CD4-positive, alpha-beta T cell treated with Interleukin-4 for 4 hours (primary cell): ENCODE measurements at regions not wholly inside any gene's neighbourhood (a gene's known extent, or its start where the extent isn't known, plus 50 kb on each side); places are given as distances from the start of the nearest gene placed in this dataset.

ENCODE experiments used
- DNase-seq: peaks from one replicate; pipeline ENCODE4 v3.0.0-alpha.2; 2020

DNA sequence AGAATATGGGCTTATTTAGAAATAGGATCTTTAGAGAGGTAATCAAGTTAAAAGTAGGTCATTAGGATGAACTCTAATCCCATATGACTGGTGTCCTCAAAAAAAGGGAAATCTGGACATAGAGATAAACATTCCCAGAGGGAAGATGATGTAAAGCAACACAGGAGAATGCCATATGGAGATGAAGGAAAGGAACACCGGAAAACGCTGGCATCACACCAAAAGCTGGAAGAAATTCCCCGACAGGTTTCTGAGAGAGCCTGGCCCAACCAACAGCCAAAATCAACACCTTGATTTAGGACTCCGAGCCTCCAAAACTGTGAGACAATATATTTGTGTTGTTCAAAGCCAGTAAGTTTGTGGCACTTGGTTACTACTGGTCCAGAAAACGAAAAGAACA, 296.7 kb downstream of the DSEL start:
- DNase-seq, result no peak

DNA sequence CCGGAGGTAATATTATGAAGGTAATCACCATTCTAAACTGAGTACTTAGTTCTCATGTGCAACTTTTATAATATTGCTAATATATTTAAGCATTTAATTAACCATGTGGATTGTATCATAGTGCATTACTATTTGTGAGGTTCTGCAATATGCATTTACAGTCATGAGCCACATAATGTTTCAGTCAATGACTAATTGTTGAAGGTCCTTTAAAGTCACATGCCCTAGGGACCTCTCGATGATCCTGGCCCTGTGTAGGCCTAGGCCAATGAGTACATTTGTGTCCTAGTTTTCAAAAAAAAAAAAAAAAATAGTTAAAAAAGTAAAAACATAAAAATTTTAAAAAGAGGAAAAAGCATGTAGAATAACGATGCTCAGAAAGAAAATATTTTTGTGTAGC, 298.0 kb downstream of the DSEL start:
- DNase-seq, result no peak

DNA sequence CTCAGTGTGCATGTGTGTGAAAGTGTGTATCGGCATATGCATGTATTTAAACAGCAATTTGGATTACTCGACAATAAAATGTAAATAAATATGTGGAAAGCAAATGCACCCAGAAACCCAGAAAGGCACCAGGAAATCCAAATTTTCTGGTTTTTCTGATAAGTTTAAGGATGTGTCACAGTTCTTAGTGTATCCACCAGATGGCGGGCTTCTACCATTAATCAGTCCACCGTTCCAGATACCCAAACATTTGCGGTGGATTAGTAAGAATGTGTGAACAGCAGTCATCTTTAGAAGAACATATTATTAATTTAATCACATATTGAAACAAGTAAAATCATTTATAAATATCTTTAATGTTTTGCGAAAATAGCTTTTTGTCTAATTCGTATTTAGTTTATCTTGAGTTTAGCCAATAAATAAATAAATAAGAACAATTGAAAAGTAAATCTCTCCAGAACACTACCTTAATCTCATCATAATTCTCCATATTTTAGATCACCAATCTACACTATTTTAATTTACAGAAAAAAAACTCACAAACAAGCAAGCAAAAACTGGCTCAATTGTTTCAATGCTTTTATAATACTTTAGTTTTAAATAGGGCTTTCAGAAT, 298.9 kb downstream of the DSEL start:
- DNase-seq, result peak; percentile 68

DNA sequence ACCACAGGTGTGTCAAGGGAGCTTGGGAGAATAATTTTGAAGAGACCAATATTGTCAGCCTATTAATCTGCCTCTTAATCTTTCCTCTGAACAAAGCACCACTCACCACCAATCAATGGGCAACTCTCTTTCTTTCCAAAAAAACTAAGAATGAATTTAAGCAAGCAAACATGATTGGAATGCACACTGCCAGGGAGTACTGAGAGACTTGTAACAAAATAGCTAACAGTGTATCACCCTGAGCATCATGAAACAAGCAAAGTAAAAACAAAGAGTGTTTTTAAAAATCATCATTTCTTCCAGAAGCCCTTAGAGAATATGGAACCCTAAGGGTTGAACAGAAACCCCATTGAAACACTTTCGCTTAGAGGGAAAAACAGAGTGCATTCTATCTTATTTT, 299.7 kb downstream of the DSEL start:
- no peak for DNase-seq

DNA sequence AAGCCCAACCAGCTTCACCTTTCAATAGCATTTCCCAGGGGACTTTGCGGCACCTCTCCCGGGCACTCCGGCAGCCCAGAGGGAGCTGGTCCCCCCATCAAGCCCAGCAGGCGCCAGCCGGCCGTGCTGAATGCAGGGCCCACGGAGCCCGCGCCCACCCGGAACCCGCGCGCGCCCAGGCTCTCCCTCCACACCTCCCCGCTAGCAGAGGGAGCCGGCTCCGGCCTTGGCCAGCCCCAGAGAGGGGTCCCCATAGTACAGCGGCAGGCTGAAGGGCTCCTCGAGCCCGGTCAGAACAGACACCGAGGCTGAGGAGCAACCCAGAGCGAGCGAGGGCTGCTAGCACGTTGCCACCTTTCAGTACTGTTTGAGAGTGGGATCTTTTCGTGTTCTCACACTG, 300.8 kb downstream of the DSEL start:
- DNase-seq, result no peak

DNA sequence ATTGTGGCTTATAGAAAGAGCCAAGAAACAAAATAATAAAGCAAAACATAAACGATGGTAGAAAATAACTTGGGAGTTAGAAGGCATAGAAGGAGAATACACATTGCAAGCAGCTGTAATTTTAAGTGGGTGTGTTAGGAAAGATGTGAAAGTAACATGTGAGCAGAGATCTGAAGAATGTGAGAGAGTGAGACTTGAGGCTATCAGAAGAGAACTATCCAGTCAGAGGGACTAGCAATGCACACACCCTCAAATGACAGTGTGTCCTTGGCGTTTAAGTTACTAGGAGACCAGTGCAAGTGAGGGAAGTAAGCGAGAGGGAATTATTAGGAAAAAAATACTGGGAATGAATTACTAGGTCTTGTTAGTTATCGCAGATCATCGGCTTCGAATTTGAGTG, 304.9 kb downstream of the DSEL start:
- no peak for DNase-seq

DNA sequence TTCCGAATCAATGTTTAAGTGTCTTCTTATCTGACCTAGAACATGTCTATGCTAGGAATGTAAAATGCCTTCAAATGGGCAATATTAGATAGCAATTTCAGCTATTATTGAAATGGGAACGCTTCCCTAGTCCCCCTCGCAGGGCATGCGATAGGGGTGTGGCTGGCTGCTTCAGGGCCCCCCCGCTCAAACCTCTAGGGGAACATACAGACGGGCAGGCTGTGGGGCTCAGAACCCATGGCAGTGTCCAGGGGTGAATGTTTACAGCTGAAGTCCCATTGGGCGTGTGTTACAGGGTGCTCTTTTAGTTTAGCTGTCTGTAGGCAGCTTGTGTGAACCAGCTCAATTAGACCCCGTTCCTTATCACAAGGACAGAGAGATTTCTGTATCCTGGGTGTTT, 315.9 kb downstream of the DSEL start:
- DNase-seq, result no peak

DNA sequence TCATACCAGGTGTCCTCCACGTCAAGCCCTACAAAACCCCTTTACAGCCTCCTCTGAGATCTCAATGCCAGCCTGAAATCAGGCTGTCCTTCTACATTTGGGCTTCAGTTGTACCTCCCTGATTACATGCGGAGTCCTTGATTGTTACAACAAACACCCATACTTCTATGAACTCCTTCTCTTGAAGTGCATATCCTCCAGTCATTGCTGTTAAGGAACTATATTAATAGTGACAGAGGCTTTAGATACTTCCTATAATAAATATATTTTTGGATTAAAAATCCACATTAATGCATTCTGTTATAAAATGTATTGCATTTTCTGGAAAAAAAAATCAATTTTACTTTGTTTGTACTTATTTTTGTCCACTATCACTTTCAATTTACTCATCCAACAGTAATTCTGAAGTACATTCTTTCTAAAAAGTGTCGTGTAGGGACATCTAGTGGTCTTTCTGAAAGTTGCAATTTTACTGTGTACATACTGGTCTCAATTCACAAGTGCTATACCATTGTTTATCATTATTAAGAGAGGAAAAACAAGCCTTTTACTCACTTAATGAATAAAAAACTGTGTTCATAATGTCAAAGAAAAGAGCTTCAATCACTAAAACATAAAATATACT, 316.4 kb downstream of the DSEL start:
- peak; percentile 48 for DNase-seq

DNA sequence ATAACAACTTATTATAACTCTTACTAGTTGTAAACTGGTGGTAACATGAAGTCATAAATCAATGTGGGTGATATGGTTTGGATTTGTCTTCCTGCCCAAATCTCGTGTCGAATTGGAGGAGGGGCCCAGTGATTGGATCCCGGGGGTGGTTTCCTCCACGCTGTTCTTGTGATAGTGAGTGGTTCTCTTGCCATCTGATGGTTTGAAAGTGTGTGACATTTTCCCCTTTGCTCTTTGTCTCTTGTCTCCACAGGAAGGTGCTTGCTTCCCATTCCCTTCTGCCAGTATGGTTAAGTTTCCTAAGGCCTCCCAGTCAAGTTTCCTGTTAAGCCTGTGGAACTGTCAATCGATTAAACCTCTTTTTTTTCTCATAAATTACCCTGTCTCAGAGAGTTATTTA, 321.6 kb downstream of the DSEL start:
- no peak for DNase-seq

DNA sequence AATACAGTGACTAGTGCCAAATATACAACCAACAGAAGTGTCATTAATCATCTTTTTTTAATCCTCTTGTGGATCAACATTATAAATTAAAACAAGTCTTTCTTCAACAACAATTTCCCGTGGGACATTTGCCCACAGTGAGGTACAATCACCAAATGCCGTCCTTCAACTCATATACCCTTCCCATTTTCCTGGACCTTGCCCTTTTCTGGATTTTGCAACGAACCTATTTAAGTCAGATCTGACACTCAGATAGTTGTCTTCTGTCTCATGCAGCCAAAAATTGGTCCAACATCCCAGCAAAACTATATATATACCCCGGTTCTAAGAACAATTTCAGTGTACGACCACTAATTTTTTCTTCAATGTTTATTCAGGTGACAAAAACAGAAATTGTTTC, 324.0 kb downstream of the DSEL start:
- no peak for DNase-seq

DNA sequence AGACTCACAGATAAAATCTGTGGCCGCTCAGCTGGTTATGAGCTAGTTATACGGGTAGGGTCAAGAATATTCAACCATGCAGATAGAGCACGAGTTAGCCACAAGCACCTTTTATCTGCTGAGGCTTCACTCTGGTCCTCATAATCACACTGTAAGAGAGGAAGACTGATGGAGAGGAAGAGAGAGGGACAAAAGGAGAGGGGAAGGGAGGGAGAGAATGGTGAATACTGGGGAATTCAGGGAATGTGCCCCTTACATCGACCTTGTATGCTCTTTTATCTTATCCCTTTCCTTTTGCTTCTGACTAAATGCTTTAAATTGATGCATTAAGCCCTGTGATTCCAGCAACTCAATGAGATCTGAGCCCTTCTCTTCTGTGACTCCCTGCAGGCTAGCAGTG, 333.1 kb downstream of the DSEL start:
- DNase-seq, result no peak

DNA sequence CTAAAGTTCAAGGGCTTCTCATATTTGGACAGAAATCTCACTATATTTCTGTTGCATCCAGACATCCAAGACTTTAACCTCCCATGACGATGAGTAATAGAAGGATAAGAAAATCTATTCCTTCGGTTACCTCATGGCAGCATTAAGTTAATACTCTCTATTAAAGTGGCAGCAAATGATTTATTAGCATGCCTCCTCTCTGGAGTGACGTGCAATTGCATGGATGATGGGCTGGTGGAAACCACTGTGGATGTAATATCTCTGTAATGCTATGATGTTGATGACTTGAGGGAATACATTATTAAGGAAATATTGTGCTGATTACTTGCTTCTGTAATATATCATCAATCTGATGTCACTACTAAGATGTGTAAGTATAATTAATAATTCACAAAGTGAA, 336.8 kb downstream of the DSEL start:
- no peak for DNase-seq

DNA sequence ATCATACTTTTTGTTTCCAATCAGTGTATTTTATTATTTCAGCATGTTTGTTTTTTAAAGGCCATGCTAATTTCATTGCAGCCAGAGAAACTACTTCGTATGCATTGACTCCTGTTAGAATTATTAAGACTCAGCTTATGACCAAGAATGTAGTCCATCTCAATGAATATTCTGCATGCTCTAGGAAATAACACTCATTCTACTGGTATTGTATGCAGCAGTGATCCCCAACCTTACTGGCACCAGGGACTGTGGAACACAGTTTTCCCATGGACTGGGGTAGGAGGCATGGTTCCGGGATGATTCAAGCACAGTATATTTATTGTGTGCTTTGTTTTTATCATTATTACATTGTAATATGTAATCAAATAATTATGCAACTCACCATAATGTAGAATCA, 356.9 kb downstream of the DSEL start:
- DNase-seq, result no peak

DNA sequence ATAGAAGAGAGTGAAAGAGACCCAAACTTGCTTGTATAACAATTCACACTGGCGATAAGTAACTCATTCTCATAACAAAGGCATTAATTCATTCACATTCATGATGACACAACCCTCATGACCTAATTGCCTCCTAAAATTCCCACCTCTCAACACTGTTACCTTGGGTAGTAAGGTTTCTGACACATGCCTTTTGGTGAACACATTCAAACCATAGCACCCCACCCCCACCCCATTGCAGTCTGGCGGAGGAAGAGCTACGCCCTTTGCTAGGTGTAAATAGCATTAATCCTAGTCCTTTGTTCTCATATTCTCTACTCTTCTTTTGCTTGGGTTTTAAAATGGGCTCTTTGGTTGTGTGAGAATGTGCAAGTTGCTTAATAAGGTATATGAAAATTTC, 361.5 kb downstream of the DSEL start:
- DNase-seq, result no peak

DNA sequence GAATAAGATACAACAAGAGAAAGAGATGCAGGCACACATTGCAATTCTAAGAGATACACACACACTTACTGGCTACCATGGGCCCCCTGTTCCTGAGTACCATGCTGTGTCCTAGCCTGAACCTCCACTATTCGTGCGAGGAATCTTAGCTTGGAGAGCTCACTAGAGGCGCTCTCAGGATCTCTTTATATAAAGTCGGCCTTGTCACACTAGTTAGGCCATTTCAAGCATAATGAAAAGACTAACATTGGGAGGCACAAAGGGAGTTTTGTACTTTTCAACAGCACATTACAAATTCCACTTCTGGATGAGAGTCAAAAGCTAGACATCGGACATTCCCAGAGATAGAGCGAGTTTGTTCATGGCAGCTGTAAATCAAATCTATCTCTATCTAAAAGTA, 365.2 kb downstream of the DSEL start:
- DNase-seq, result no peak

DNA sequence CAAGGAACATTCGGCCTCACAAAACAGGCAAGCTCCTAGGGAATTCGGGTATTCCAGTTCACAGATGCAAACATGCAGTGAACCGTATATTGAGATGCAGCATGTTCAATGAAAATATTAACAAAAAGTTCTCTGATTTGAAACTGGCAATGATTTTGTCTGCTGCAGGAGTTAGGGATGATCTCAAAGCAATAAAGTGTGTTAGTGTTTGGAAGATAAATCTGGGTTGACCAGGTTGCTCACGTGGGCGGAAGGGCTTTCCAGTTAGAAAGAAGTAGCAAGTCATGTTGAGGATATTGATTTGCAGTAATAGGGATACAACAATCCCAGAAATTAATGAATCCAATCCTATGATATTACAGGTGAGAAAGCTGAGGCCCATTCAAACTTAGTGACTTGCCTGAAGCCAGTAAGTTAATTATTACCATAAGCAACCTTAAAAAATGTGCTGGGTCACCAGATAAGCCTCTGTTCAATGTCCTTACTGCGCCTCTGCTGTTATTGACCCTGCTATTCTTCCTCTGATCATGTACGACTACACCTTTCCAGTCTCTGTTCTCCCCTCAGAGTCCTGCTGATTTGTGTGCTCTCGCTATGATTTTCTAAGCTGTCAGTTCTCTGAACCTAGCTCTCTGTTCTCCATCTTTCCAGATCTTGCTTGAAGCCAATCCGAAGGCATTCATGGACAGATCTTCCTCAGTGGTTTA, 370.8 kb downstream of the DSEL start:
- DNase-seq, result no peak

DNA sequence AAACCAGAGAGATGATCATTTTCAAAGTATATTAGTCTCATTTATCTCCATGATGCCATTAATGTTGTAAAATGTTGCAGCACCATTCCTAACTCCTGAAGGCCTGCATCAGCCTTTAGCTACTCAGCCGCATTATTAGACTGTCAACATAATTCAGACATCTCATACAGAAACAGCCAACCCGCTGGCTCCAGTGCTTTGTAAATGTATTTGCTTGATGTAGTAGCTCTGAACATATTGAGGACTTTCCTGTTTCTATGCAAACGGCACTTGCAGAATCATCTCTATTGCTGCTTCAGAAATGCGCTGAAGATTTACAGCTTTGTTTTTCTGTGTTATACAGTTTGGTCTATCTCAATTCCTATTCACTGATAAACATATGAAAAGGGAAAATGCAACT, 372.2 kb downstream of the DSEL start:
- no peak for DNase-seq

DNA sequence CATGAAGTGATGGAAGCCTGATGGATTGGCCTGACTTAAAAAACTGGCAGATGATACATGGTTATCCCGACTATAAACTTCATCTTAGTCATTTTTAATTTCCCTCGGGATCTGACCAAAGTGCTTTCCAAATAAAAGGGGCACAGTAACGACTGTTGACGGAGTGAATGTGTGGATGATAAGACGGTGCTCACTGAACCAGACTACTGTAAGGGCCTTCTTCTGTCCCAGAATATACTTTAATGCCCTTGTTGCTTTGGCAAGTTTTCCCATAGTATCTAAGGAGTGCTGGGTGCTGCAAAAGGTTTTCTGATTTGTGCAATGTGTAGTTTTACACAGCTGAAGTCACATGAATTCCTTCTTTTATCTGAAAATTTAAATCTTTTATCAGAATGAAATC, 373.5 kb downstream of the DSEL start:
- no peak for DNase-seq

DNA sequence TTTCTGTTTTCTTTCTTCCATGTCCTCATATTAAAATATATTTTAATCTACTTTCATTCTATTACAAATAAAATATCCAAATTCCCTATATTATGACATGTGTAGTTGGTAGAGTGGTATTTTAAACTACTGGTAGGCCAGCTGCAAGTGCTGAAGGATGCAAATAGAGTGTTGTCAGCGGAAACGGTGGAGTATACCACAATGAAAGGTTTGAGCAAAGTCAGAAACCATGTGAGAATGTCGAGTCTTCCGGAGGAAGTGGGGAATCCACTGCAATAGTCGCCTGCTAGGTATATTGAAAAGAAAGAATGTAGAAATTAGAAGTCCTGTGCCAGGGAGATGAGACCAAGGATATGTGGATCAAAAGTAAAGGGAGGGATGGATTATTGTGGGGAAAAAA, 373.9 kb downstream of the DSEL start:
- no peak for DNase-seq

DNA sequence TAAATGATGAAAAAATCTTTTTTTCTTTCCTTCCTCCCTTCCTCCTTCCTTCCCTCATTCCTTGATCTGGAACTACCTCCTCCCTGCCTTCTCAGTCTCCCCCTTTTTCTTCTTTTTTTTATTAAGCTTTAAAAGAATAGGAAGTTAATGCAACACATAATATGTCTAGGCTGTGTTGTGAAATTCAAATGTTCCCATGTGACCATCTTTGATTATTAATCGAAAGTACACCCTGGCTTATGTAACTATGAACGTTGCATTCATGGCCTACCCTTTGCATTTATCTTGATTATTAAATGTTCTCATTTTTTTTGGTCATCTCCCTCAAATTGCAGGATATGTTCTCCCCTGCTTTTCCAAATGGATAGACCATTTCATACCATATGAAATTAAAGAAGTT, 376.0 kb downstream of the DSEL start:
- DNase-seq, result no peak

DNA sequence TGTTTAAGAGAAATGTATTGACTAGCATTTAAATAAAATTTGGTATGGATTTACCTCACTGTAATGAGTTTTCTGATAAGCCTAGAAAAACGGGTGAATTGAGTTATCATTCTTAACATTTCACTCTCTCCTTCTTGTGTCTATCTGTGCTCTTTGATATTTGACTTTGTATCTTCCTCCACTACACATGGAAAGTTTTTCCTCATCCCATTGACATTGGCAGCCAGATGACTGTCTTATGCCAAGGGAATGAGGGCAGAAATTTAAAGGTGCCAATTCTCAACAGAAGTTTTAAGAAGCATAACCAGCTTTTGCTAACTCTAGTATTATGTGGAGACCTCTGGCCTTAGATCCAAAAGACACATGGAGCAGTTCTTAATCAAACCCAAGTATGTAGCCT, 376.6 kb downstream of the DSEL start:
- no peak for DNase-seq

DNA sequence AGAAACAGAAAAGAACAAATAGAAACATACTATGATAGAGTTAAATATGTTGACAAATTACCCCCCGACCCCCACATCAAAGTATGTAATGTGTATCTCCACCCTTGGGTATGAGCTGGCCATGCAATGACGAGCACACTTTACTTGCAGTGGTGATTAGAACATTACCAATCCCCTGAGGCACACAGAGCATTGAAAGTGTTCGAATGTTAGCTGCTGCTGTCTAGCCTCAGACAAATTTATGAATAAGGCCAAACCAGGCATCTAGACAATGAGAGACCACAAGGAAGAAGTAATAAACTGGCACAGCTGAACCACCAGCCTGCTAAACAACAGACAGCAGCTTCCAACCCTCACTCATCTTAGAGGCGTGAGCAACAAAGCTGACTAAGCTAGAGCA, 380.5 kb downstream of the DSEL start:
- DNase-seq, result no peak

DNA sequence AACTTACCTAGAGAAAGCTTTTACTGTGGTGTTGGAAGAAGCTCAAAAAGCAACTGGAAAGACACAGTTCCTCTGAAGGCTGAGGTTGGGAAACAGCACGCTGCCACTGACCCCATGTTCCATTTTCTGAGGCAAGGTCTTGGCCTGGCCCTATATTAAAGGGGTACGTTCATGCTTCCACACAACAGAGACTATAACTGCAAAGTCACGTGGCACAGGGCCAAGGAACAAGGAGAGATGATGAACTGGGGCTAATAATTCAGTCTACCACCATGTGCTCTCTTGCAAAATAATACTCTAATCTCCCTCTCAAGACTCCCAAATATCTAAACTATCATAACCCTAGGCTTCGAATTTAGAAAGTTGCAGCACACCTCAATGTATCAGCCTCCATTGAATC, 381.6 kb downstream of the DSEL start:
- no peak for DNase-seq

DNA sequence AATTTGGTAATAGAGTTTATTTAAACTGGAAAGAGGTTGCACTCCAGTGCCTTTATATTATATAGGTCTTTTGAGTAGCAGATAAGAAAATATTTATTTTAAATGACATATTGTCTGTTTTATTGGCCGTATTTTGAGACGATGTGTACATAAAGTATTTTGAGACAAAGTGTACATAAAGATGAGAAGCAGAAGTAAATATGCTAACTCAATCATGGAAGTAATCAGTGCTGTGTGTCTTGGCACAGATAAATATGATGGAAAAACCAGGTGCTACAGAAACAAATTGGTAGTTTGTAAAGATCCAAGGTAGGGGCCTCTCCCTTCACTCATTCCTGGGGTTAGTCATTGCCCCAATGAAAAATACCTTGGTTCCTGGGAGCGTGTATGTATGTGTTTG, 382.9 kb downstream of the DSEL start:
- DNase-seq, result no peak

DNA sequence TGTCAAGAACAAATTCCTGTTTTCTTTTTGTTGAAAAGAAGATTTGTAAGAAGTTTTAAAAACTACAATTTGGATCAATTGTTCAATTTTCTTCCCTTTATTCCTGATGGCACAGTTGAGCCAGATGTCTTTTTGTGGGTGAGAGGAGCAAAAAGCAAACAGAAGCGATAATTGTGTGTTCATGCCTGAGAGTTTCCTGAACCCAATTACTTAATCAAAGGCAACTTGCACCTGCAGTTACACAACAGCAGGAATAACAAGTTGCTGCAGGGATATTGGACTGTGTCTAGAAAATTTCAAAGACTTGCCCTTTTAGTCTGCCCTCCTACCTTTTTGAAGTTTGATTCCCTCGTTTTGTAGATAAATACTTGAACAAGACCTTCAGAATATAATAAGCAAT, 383.6 kb downstream of the DSEL start:
- no peak for DNase-seq
